ENCODE measurements at regions not wholly inside any gene's neighbourhood (a gene's known extent, or its start where the extent isn't known, plus 50 kb on each side); places are given as distances from the start of the nearest gene placed in this dataset.

DNA sequence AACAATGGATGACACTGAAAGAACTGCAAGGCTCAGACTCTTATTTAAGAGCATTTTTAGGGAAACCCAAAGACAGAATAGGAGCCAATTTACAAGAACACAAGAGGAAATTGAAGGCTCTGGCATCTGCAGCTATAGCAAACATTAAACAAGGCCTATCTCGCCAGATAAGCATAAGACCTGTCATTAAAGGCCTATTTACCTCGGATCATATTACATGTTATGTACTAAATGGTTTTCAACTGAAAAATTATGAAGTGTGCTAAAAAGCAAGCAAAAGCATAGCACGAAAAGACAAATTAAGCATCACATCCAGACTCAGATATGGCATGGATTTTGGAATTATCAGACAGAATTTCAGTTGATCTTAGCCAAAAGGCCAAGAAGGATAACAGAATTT is 617.1 kb downstream of the SQOR start:
- DNase-seq (ENCODE audit: low spot score): no peak

DNA sequence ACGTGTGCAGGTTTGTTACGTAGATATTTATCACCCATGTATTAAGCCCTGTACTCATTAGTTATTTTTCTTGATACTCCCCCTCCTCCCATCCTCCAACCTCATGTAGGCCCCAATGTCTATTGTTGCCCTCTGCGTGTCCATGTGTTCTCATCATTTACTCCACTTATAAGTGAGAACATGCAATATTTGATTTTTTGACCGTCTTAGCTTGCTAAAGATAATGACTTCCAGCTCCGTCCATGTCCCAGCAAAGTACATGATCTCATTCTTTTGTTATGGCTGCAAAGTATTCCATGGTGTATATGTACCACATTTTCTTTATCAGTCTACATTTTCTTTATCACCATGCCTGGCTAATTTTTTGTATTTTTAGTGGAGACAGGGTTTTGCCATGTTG is 623.2 kb downstream of the SQOR start:
- DNase-seq (ENCODE audit: low spot score): no peak

GRCh38 chr15:46260937-46261336 is 626.1 kb downstream of the SQOR start:
- DNase-seq (ENCODE audit: low spot score): no peak

DNA sequence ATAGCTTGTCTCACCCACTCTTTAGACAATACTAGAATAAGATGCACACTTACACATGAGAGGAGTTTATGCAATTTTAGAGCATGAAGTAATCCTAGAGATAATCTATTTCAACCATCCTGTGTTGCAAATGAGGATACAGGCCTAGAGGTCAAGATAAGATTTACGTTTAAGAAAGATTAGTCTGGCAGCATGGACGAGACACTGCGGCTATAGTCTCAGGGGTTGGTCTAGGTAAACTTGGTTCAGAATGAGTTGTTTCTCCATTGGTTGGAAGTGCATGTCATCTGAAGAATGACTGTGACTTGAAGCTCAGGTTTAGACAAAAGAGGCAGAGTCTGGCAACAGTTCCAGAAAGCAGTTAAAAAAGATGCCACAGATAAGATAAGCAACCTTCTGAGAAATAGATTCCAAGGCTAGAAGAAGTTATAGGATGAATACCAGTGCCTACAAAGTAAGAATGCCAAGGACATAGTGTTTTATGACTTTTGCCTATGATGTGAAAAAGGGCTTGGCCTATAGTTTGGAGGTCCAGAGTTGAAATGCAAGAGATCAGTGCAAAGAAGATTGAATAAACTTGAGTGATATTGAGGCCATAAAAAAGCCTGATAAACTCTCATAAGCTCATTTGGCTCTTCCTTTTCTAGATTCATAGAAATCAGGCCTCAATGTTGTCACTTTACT is 631.0 kb downstream of the SQOR start:
- no peak for DNase-seq (ENCODE audit: low spot score)

- DNase-seq (ENCODE audit: low spot score): no peak
Observed at GRCh38 chr15:46266661-46267060, 631.8 kb downstream of the SQOR start.

DNA sequence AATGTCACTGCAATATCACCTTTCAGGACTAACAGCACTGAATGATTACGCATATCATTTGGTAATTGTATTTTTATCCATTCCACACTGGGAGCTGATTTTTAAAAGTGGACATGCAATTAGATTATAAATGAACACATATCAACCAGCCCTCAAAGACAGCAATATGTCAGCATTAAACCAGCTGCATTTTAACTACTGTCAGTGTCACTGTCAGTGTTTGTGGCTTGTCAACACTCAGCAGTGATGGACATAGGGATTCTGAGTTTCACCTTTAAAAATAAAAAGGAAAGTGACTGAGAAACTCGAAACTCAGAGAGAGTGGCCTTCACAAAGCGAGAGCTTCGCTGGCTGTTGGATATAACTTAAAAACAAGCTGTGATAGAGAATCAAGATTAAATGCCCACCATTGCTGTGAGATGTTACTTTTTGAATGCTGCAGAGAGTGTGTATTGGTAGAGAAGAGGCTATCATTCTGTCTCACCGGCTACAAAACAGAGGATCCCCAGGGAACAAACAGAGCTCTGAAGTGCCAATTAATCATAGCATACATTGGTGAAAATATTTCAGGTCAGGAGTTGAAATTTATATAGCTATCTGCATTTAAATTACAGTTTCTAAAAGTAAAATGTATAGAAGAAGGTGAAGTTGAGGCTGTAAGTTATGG is 635.8 kb downstream of the SQOR start:
- DNase-seq (ENCODE audit: low spot score): no peak

DNA sequence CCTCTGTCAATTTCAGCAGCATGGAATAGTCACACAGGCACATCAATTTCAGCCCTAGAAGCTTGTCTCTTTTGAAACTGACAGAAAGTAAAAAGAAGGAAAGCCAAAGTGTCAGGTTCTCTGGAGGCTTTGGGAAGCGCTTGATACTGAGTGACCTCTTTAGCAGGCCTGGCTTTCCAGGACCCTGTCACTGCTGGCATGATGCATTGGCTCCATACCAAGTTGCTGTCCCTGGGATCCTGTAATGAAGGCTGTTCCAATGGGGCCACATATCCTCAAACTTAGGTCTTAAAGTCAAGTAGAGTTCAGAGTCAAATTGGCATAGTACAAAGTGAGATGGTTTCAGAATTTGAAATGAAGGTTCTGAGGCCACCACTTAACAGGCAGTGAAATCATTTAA is 640.9 kb downstream of the SQOR start:
- DNase-seq (ENCODE audit: low spot score): no peak

GRCh38 chr15:46277451-46277850 is 642.6 kb downstream of the SQOR start:
- DNase-seq (ENCODE audit: low spot score): no peak

DNA sequence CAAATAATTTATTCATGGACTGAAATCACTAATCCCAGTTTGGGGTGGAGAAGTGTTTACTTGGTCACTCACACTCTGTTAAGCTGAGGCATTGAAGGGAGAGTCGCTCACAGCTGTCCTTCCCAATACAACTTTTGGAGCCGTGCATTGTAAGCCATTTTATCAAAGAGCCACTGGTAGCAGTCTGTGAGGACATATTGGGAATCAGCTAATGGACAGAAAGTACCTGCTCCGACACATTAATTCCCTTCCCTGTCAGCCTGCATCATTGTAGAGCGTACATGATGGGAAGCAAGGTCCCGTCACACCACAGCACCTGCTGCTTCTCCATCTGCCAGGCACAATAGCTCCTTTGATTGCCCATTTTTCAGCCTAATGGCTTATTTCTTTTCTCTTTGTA is 643.2 kb downstream of the SQOR start:
- no peak for DNase-seq (ENCODE audit: low spot score)

DNA sequence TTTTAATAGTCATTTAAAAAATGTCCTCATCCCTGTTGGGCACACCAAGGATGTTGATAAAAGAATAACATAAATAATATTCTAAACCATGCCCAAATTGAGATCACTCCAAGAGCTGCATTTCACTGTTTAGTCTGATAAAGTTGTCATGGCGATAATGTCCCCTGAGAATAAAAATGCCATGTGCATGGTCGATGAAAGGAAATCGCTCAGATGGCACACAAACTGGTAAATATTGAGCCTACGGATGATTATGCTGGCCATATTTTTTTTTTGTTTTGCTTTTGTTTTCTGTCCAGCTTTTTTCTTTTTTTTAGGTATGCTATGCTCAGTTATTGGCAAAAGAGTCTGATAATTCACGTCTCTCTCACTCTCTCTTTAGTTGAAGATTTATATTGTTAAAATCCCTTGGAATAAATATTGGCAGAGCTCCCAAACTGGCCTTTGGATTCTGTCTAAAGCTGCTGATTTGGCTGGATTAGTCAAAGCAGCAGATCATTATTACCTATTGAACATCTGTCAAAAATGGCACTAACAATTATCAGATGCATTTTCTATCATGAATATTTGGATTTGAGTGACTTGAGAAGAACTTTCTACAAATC is 643.8 kb downstream of the SQOR start:
- DNase-seq (ENCODE audit: low spot score): no peak

DNA sequence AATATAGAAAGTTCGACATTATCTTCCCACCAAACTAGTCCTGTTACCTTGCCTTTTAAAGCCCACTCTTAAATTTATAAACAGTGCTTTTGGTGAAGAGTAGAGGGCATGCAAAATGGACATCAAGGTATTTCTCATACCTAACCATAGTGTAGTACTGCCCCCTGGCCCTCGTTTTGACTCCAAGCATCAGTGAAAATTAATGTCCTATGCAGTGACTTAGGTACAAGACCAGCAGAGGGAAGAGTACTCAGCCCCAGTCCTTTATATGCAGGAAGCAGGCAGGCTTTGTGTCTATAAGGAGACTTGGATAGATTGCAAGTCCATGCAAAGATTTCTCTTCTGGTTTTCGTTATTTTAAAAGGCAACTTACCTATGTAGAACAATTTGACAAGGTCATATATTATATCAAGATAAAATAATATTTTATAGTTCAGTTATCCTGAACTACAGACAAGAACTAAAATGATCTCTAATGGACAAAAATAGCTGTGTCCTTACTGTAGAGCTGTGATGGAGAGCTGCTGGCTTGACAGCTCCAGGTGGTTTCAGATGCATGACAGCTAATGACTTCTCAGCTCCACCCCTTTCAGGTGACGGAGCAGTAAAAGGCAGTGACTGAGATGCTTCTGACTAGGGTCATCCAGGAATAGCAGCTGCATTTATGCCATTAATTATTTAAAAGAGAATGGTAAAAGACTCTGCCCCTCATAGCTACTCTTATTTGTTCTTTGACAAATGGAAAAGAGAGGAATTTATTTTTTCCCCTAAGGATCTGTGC is 646.1 kb downstream of the SQOR start:
- no peak for DNase-seq (ENCODE audit: low spot score)

DNA sequence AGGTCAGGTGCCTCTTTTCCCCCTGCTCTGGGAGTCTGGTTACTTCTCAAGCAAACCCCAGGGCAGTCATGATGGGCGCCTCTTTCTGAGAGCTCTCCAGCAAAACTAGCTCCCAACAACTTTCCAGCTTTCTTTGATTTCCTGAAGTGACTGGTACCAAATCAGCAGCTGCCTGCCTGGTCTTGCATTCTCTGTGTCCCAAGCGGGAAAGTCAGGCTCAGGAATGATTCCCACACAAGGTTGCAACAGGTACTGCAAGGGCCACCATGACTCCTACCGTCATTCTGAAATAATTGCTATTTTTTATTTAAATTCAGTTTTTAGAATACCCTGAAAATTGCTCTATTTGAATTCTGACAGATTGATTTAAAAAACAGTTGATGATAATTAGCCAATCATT is 658.7 kb downstream of the SQOR start:
- DNase-seq (ENCODE audit: low spot score): no peak

DNA sequence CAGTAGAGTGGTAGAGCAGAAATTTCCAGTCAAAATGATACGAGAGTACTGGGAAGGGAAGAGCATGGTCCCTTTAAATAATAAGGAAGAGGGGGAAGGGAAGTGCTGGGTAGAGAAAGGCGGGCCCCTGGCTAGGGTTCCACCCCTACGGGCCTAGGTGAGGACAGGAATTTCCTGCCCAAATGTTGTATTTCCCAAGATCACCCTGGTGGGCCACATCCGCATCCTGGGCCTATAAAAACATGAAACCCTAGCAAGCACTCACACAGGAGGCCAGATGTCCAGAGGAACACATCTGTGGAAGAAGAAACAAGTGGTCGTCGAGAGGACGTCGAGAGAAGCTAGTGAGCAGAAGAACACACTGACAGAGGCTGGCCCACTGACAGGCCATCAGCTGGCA is 661.2 kb downstream of the SQOR start:
- no peak for DNase-seq (ENCODE audit: low spot score)

DNA sequence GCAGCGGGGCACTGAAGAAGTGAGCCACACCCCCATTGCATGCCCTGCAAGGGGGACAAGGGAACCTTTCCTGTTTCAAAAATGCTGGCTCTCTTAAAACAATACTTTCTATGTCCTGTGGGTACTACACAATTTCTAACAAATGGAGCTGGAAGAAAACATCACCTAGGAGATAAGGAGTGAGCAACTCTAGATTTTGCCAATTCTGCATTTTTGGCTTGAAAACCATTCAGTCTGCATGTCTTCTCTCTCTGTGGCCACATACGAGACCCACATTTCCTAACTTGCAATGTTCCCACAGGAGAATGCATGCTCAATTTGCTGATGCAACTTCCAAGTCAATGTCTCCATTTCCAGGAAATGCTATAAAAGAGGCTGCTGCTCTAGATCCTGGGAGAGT is 662.0 kb downstream of the SQOR start:
- DNase-seq (ENCODE audit: low spot score): no peak

GRCh38 chr15:46297766-46298165 is 662.9 kb downstream of the SQOR start:
- no peak for DNase-seq (ENCODE audit: low spot score)

GRCh38 chr15:46300716-46301115 is 665.9 kb downstream of the SQOR start:
- DNase-seq (ENCODE audit: low spot score): no peak

DNA sequence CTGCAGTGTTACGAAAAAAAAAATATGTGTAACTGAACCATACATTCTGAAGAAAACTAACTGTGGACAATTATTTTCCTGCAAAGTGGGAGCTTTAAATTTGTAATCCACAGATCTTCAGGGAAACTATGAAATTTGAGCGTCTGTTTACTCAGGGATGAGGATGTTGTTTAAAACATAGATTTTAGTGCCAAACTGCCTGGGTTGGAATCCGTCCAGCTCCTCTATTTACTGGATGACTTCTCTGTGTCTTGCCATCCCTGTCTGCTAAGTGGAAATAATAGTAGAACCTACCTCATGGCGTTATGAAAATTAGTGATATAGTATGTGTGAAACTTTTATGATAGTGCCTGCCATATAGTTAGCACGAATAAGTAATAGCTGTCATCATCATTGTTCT is 666.5 kb downstream of the SQOR start:
- no peak for DNase-seq (ENCODE audit: low spot score)

- no peak for DNase-seq (ENCODE audit: low spot score)
Observed at GRCh38 chr15:46301826-46302225, 667.0 kb downstream of the SQOR start.

DNA sequence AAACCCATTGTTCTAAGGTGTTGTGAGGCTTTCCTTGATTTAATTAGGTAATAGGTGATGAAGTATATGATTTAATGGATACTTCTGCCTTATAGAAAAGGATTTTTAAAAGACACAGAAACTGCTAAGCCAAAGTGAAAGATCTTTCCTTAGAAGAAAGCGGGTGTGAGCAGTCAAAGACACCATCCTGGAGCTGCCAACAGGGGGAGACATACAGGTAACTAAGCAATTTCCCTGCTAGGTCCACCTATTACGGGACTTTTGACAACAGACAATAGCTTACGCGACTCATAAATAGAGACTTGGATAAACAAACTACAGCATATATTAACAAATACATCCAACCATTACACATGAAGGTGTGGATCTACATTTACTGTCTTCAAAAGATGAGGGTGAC is 669.5 kb downstream of the SQOR start:
- no peak for DNase-seq (ENCODE audit: low spot score)

GRCh38 chr15:46307746-46308145 is 672.9 kb downstream of the SQOR start:
- no peak for DNase-seq (ENCODE audit: low spot score)

GRCh38 chr15:46309914-46310313 is 675.1 kb downstream of the SQOR start:
- no peak for DNase-seq (ENCODE audit: low spot score)

DNA sequence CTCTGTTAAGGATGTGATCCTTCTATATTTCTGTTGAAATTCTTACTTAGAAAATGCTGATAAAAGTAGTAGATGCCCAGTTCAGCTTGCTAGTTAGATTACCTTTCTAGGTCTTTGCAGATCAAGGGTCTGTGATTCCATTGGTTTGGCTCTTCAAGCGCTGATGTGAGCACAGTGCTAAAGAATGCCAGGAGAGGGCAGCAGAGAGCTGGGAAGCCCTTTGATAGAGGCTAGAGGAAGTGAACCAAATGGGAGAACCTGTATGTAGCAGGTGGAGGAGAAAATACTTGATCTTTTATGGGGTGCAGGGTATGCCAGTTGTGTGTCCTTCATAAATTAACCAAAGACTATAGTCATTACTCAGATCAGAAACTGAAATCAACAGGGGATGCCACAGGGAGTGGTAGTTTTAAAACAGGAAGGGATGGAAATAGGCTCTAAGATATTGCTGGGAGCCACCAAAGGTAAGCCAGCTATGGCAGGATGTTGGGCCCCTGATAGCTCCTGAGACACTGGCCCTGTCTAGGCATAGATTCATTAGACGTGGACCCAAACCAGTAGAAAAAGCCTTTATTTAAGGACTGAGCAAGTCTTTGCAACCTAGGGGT is 677.4 kb downstream of the SQOR start:
- DNase-seq (ENCODE audit: low spot score): peak; percentile 24

DNA sequence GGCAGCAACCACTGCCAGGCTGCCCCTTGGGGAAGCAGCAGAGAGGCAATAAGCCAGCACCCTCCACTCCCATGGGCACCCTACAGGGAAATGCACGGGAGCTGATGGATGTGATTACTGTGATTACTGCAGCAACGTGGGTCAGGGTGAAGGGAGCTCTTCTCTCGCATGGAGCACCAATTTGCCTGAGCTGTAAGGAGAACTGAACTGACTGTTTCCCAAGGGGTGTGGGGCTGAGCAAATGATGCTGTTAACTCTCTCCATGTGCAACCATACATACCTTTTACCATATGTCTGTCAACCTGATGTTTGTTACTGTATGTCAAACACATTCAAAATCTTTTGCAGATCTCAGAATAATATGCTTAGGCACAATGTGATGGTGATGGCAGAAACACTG is 680.6 kb downstream of the SQOR start:
- DNase-seq (ENCODE audit: low spot score): no peak
